Osteocyte (in vitro differentiated cells): ENCODE measurements at regions not wholly inside any gene's neighbourhood (a gene's known extent, or its start where the extent isn't known, plus 50 kb on each side); places are given as distances from the start of the nearest gene placed in this dataset.
"Not testable (repeated sequence)": the region's sequence is repeated elsewhere in the genome, so short reads cannot be mapped to it uniquely, and the experiment has no call there.

Experiments
- DNase-seq: peaks from one replicate; pipeline ENCODE4 v3.0.0; 2021; ENCODE audit warnings: mixed read lengths; ENCODE audit not compliant: unreplicated experiment; ENCODE audit errors: extremely low spot score
- H3K27ac Mint-ChIP-seq: one replicate; pipeline ENCODE4 v1.8.0; 2021; ENCODE audit warnings: mild to moderate bottlenecking, mixed read lengths; ENCODE audit not compliant: unreplicated experiment
- H3K27me3 Mint-ChIP-seq: one replicate; pipeline ENCODE4 v1.8.0; 2021; ENCODE audit warnings: mixed read lengths; ENCODE audit not compliant: unreplicated experiment
- H3K36me3 Mint-ChIP-seq: one replicate; pipeline ENCODE4 v1.8.0; 2021; ENCODE audit warnings: mixed read lengths; ENCODE audit not compliant: unreplicated experiment
- H3K4me1 Mint-ChIP-seq: one replicate; pipeline ENCODE4 v1.8.0; 2021; ENCODE audit warnings: mixed read lengths; ENCODE audit not compliant: unreplicated experiment
- H3K4me3 Mint-ChIP-seq: one replicate; pipeline ENCODE4 v1.8.0; 2021; ENCODE audit warnings: mild to moderate bottlenecking, moderate library complexity, mixed read lengths; ENCODE audit not compliant: unreplicated experiment
- H3K9me3 Mint-ChIP-seq: one replicate; pipeline ENCODE4 v1.8.0; 2021; ENCODE audit warnings: mixed read lengths; ENCODE audit not compliant: unreplicated experiment
- TF ChIP-seq, protein P1 (sequence below): fragments of 200-600 bp; sonication (generic); IDR thresholded peaks from 2 replicates; pipeline ENCODE4 v1.5.0; 2021; ENCODE audit warnings: antibody characterized with exemption, mild to moderate bottlenecking, moderate library complexity

DNA sequence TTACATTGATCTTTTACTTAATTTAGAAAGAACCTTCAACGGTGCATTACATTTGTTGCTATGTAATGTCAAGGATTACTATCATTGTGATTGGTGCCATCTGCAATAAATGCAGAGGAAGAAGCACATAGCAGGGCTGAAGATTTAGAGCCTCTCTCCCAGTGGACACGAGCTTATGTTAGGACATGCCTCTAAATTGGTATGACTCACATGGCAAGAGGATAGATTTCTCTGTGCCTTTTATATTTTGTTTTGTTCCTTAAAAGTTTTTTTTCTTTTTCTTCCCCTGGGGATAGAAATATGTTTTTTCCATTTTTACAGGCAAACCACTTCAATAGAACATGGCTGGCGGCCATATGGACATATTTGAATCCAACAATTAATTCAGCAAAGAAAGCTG is 205.0 kb upstream of the HAND2 start:
- H3K9me3 Mint-ChIP-seq = no peaks in the 10 kb centered on the region
- TF ChIP-seq, protein P1, sequence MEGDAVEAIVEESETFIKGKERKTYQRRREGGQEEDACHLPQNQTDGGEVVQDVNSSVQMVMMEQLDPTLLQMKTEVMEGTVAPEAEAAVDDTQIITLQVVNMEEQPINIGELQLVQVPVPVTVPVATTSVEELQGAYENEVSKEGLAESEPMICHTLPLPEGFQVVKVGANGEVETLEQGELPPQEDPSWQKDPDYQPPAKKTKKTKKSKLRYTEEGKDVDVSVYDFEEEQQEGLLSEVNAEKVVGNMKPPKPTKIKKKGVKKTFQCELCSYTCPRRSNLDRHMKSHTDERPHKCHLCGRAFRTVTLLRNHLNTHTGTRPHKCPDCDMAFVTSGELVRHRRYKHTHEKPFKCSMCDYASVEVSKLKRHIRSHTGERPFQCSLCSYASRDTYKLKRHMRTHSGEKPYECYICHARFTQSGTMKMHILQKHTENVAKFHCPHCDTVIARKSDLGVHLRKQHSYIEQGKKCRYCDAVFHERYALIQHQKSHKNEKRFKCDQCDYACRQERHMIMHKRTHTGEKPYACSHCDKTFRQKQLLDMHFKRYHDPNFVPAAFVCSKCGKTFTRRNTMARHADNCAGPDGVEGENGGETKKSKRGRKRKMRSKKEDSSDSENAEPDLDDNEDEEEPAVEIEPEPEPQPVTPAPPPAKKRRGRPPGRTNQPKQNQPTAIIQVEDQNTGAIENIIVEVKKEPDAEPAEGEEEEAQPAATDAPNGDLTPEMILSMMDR = no peak
- H3K27me3 Mint-ChIP-seq = peaks cover 2% of the 10 kb centered on the region
- H3K4me1 Mint-ChIP-seq = no peaks in the 10 kb centered on the region
- H3K27ac Mint-ChIP-seq = no peak overlapping the region
- H3K36me3 Mint-ChIP-seq = no peaks in the 10 kb centered on the region
- no peak for DNase-seq
- H3K4me3 Mint-ChIP-seq = no peak overlapping the region

DNA sequence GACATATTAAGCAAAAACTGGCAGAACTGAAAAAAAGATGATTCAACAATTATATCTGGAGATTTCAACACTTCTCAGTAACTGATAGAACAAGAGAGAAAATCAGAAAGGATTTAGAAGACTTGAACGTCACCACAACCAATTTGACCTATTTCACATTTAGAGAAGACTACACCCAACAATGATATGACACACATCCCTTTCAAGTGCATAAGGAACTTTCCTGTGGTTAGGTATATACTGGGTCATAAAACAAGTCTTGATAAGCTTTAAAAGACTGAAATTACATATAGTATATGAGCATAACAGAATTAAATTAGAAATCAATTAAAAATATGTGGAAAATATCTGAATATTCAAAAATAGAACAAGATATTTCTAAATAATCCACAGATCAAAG is 201.2 kb upstream of the HAND2 start:
- H3K36me3 Mint-ChIP-seq = no peaks in the 10 kb centered on the region
- H3K27me3 Mint-ChIP-seq = peaks cover 2% of the 10 kb centered on the region
- H3K9me3 Mint-ChIP-seq = peaks cover 12% of the 10 kb centered on the region
- H3K4me1 Mint-ChIP-seq = no peaks in the 10 kb centered on the region
- TF ChIP-seq, protein P1 = no peak
- no peak overlapping the region for H3K4me3 Mint-ChIP-seq
- no peak for DNase-seq
- no peak overlapping the region for H3K27ac Mint-ChIP-seq

DNA sequence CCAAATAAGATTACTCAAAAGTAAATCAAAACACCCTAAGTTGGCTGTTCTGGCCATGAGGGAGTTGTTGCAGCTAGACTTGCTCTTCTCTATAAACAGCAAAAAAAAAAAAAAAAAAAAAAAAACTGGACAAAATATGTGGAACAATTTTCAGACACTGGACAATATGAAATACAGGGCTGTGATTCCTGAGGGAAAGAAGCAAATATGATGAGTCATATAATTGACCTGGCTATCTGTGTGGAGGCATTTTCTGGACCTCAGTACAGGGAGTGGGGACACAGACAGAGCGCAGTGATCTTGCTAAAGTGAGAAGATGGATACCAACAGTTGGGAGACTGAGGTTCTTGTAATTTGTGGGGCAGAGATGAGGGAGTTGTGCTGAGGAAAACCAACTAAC is 192.0 kb upstream of the HAND2 start:
- Mint-ChIP-seq H3K4me1 (no peaks in the 10 kb centered on the region), H3K9me3 (peaks cover 19% of the 10 kb centered on the region), H3K4me3 (no peak overlapping the region), H3K27me3 (no peaks in the 10 kb centered on the region), H3K27ac (no peak overlapping the region), H3K36me3 (no peaks in the 10 kb centered on the region)
- TF ChIP-seq, protein P1 = no peak
- DNase-seq = no peak

DNA sequence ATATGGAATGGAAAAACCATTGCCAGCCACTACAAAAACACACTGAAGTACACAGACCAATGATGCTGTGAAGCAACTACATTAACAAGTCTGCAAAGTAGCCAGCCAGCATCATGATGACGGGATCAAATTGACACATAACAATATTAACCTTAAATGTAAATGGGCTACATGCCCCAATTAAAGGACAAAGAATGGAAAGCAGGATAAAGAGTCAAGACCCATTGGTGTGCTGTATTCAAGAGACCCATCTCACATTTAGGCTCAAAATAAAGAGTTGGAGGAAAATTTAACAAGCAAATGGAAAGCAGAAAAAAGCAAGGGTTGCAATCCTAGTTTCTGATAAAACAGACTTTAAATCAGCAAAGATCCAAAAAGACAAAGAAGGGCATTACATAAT is 188.5 kb upstream of the HAND2 start:
- H3K4me3 Mint-ChIP-seq, DNase-seq, H3K4me1 Mint-ChIP-seq, H3K27me3 Mint-ChIP-seq, H3K36me3 Mint-ChIP-seq, H3K27ac Mint-ChIP-seq: not testable (repeated sequence)
- H3K9me3 Mint-ChIP-seq = peaks cover 14% of the 10 kb centered on the region

DNA sequence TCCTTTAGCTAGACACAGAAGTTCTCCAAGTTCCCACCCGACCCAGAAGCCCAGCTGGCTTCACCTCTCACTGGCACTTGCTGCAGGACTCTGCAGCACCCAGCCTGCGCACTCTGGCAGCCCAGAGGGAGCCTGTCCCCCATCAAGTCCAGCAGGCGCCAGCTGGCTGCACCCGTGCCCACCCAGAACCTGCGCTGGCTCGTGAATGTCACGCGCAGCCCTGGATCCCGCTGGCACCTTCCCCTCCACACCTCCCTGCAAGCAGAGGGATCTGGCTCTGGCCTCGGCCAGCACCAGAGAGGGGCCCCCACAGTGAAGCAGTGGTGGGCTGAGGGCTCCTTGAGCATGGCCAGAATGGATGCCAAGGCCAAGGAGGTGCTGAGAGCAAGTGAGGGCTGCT is 187.6 kb upstream of the HAND2 start:
- TF ChIP-seq, protein P1 = no peak
- no peak for DNase-seq
- Mint-ChIP-seq H3K36me3 (no peaks in the 10 kb centered on the region), H3K4me3 (no peak overlapping the region), H3K9me3 (peaks cover 14% of the 10 kb centered on the region), H3K27ac (no peak overlapping the region), H3K27me3 (no peaks in the 10 kb centered on the region), H3K4me1 (no peaks in the 10 kb centered on the region)

DNA sequence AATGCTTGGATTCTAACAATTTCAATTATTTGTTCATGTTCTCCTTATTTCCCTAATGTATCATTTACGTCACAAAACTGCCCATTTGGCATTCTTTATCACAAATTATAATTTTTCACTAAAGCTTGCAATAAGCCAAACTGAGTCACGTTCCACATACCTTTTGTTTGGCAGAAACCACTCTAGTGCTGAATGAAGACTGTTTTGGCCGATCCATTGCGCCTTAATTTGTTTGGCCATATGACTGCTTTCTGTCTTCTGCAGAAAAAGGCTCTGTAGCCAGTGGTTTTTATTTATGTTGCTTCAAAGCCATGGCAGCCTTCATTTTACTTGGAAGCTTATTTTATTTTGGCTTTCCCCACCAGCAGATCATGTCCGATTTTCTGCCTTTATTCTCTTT is 184.4 kb upstream of the HAND2 start:
- peaks cover 13% of the 10 kb centered on the region for H3K9me3 Mint-ChIP-seq
- TF ChIP-seq, protein P1 = no peak
- H3K36me3 Mint-ChIP-seq = no peaks in the 10 kb centered on the region

More for the DNA sequence above, 184.4 kb upstream of the HAND2 start:
- DNase-seq = no peak
- H3K27me3 Mint-ChIP-seq = no peaks in the 10 kb centered on the region
- no peak overlapping the region for H3K4me3 Mint-ChIP-seq
- no peak overlapping the region for H3K27ac Mint-ChIP-seq
- H3K4me1 Mint-ChIP-seq = no peaks in the 10 kb centered on the region
